ENCODE measurements at regions not wholly inside any gene's neighbourhood (a gene's known extent, or its start where the extent isn't known, plus 50 kb on each side); places are given as distances from the start of the nearest gene placed in this dataset.

DNA sequence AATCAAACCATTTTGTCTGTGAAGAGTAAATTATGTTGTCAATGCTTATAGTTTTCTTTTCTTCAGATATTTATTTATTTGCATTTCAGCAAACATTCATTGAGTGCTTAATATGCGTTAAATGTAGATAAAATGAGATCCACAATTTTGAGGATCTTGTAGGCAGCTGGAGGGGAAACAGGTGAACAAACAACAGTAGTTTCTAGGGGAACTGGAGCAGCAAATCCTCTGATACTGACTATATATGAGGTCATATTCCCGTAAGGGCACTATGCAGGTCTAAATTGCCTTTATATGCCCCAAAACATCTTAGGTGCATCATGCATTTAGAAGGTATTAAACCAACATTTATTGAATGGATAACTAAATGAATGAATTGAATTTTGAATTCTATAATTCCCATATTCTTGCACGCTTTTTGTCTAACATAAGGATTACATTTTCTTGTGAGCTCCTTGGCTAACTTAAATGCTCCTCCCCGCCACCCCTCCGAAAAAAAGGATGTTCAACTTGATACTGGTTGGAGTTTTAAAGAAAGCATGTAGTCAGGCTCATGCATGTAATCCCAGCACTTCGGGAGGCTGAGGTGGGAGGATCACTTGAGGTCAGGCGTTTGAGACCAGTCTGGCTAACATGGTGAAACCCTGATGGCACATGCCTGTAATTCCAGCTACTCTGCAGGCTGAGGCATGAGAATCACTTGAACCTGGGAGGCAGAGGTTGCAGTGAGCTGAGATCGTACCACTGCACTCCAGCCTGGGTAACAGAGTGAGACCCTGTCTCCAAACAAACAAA, 299.8 kb downstream of the TMEM38B start:
- Histone ChIP-seq H3K36me3 (no peaks in the 10 kb centered on the region), H3K4me3 (no peak overlapping the region), H3K27me3 (replicated peaks; ENCODE audit: insufficient read depth) (no peaks in the 10 kb centered on the region), H3K9me3 (no peaks in the 10 kb centered on the region), H3K27ac (no peak overlapping the region), H3K4me1 (replicated peaks) (no peaks in the 10 kb centered on the region)
- intact Hi-C loops (cut with DNase I) = no loop called here
- DNase-seq (ENCODE audit: low spot score) = no peak
- WGBS = 93% methylated on average over 8 of the region's 8 CpGs
- TF ChIP-seq POLR2AphosphoS5 (IDR thresholded peaks at IDR 0.05) (no peak), CTCF (IDR thresholded peaks at IDR 0.05) (no peak), POLR2A (IDR thresholded peaks at IDR 0.05) (no peak)

DNA sequence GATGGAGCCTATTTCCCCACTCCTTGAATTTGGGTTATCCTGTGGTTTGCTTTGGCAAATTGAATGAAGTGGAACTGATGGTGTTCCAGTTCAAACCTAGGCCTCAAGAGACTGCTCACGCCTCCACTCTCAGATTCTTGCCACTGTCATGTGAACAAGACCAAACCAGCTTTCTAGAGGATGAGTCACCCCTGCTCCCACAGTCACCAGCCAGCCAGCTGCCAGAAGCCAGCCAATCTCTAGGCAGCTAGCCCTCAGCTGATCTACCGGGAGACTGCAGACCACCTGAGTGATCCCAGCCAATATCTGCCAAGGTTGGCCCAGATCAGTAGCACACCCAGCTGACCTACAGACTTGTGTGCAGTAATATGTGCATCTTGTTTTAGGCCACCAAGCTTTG, 300.6 kb downstream of the TMEM38B start:
- H3K4me1 ChIP-seq (replicated peaks) = no peaks in the 10 kb centered on the region
- intact Hi-C loops (cut with DNase I) = no loop called here
- no peak for TF ChIP-seq POLR2AphosphoS5 (IDR thresholded peaks at IDR 0.05)
- no peak for TF ChIP-seq CTCF (IDR thresholded peaks at IDR 0.05)
- TF ChIP-seq POLR2A (IDR thresholded peaks at IDR 0.05) = no peak
- 54% methylated on average over 2 of the region's 2 CpGs for WGBS
- DNase-seq (ENCODE audit: low spot score) = no peak
- H3K9me3 ChIP-seq = no peaks in the 10 kb centered on the region
- no peaks in the 10 kb centered on the region for H3K27me3 ChIP-seq (replicated peaks; ENCODE audit: insufficient read depth)
- H3K4me3 ChIP-seq = no peak overlapping the region
- no peaks in the 10 kb centered on the region for H3K36me3 ChIP-seq
- H3K27ac ChIP-seq = no peak overlapping the region

- no peak overlapping the region for H3K27ac ChIP-seq
- intact Hi-C loops (cut with DNase I) = no loop called here
- no peaks in the 10 kb centered on the region for H3K9me3 ChIP-seq
- WGBS = 77% methylated on average over 4 of the region's 4 CpGs
- DNase-seq (ENCODE audit: low spot score) = no peak
- no peaks in the 10 kb centered on the region for H3K36me3 ChIP-seq
- TF ChIP-seq POLR2A (IDR thresholded peaks at IDR 0.05) (no peak), POLR2AphosphoS5 (IDR thresholded peaks at IDR 0.05) (no peak), CTCF (IDR thresholded peaks at IDR 0.05) (no peak)
- H3K4me1 ChIP-seq (replicated peaks) = no peaks in the 10 kb centered on the region
- H3K4me3 ChIP-seq = no peak overlapping the region
- no peaks in the 10 kb centered on the region for H3K27me3 ChIP-seq (replicated peaks; ENCODE audit: insufficient read depth)
Observed at GRCh38 chr9:106017198-106017740, 322.9 kb downstream of the TMEM38B start.

GRCh38 chr9:106019039-106019680, 324.8 kb downstream of the TMEM38B start:
- no peaks in the 10 kb centered on the region for H3K9me3 ChIP-seq
- no peak overlapping the region for H3K4me3 ChIP-seq
- no peaks in the 10 kb centered on the region for H3K4me1 ChIP-seq (replicated peaks)
- H3K27ac ChIP-seq = no peak overlapping the region
- intact Hi-C loops (cut with DNase I) = no loop called here
- WGBS = 20% methylated on average over 3 of the region's 3 CpGs
- no peaks in the 10 kb centered on the region for H3K36me3 ChIP-seq
- no peak for TF ChIP-seq POLR2AphosphoS5 (IDR thresholded peaks at IDR 0.05)
- no peak for TF ChIP-seq POLR2A (IDR thresholded peaks at IDR 0.05)
- TF ChIP-seq CTCF (IDR thresholded peaks at IDR 0.05) = no peak
- DNase-seq (ENCODE audit: low spot score) = no peak
- H3K27me3 ChIP-seq (replicated peaks; ENCODE audit: insufficient read depth) = no peaks in the 10 kb centered on the region
